ENCODE measurements at regions not wholly inside any gene's neighbourhood (a gene's known extent, or its start where the extent isn't known, plus 50 kb on each side); places are given as distances from the start of the nearest gene placed in this dataset.
A peak's percentile ranks its signal among the peaks of the same experiment; 100 is the strongest.

DNA sequence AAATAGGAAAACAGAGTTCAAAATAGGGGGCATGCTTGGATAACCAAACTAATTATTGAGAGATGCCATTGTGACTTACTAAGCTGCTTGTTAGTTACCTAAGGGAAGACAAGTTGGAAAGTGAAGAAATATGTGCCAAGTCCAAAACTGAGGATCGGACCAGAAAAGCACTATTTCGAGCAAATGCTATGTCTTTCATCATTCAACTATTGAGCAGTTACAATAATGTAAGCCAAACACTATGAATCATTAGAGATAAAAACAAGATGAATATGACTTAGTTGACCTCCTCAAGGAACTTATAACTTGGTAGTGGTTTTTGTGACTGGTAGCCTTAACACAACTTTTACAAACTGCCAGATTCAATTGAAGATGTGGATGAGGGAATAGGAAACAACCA is 240.6 kb upstream of the MPDZ start:
- Histone ChIP-seq H3K27me3 (no peaks in the 10 kb centered on the region), H3K4me3 (no peak overlapping the region), H3K9me3 (no peaks in the 10 kb centered on the region), H3K4me1 (peaks cover 0 to under 1% (median 0%) of the 10 kb centered on the region in 4 donors), H3K36me3 (no peaks in the 10 kb centered on the region), H3K27ac (no peak overlapping the region)
- intact Hi-C loops (cut with DNase I) = no loop called here
- DNase-seq = no peak
- TF ChIP-seq POLR2AphosphoS5 (IDR thresholded peaks at IDR 0.05) = no peak
- no peak for TF ChIP-seq POLR2A (IDR thresholded peaks at IDR 0.05)
- TF ChIP-seq CTCF (IDR thresholded peaks at IDR 0.05) = no peak
- no peak for TF ChIP-seq EP300 (IDR thresholded peaks at IDR 0.05)
- 58 to 96% methylated on average over 2 of the region's 2 CpGs for WGBS, 2 donors

DNA sequence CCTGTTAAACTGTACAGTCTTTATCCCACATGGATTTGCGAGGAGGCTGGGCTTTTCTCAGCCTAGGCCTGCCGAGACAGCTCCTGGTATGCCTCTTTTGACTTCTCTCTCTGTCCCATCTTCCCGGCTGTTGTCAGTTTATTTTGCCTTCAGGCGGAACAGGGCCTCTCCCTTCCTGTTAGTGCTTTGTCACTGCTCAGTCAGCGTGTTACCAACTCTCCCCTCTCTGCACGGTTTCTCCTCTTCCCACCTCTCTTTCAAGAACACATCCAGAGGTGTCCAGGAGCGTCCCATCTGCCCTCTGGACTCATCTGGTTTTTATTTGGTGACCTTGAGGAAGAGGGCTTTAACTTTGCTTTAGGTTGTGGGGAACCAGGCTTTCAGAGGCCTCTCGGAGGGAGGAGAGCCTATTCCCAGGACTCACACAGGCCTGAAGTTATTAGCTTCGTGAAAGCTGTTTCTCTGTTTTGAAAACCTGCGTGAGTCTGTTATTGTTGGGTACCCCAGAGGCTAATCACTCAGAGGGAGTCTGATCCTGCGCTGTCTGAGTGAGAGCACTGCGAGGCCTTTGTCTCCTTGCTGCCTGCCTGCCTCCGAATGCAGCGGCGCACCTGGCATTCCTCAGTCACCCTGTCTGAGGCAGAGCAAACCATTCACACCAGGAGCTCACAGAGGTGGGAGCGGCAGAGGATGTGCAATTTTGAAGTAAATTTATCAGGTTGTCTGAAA is 234.4 kb upstream of the MPDZ start:
- Histone ChIP-seq H3K27ac (peak overlapping the region; percentile 10 to 43 (median 33)), H3K27me3 (no peaks in the 10 kb centered on the region), H3K4me1 (peaks cover 0 to 5% (median 0%) of the 10 kb centered on the region in 4 donors), H3K4me3 (no peak overlapping the region), H3K9me3 (no peaks in the 10 kb centered on the region), H3K36me3 (no peaks in the 10 kb centered on the region)
- WGBS, 2 donors = 71% methylated on average over 16 of the region's 16 CpGs
- intact Hi-C loops (cut with DNase I) = no loop called here
- no peak for DNase-seq
- TF ChIP-seq POLR2A (IDR thresholded peaks at IDR 0.05) (no peak), EP300 (IDR thresholded peaks at IDR 0.05) (no peak), POLR2AphosphoS5 (IDR thresholded peaks at IDR 0.05) (no peak), CTCF (IDR thresholded peaks at IDR 0.05) (no peak)

DNA sequence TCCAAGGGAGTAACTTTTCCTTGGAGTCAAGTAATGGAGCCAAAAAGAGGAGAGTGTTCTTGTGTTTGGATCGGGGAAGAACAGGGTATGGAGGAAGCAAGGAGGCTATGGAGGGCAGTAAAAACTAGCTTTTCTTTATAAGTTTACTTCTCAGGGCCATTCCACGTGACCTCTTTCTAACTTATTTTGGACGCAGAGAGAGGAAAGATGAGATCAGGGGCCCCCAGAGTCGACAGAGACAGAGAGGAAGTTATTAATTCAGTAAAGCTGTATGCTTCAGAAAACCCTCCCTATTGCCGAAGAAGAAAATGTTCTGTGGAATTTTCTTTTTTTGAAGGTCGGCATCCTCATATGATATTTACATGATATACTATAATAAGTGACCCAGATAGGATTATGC is 233.8 kb upstream of the MPDZ start:
- 51 to 63% methylated on average over 6 of the region's 6 CpGs for WGBS, 2 donors
- Histone ChIP-seq H3K9me3 (no peaks in the 10 kb centered on the region), H3K27ac (peak overlapping the region; percentile 10 to 43 (median 33)), H3K4me3 (no peak overlapping the region), H3K27me3 (no peaks in the 10 kb centered on the region), H3K4me1 (peaks cover 0 to 5% (median 0%) of the 10 kb centered on the region in 4 donors), H3K36me3 (no peaks in the 10 kb centered on the region)
- intact Hi-C loops (cut with DNase I) = no loop called here
- no peak for DNase-seq
- TF ChIP-seq CTCF (IDR thresholded peaks at IDR 0.05) (no peak), POLR2A (IDR thresholded peaks at IDR 0.05) (no peak), EP300 (IDR thresholded peaks at IDR 0.05) (no peak), POLR2AphosphoS5 (IDR thresholded peaks at IDR 0.05) (no peak)

- Histone ChIP-seq H3K9me3 (no peaks in the 10 kb centered on the region), H3K36me3 (no peaks in the 10 kb centered on the region), H3K27ac (no peak overlapping the region), H3K27me3 (no peaks in the 10 kb centered on the region), H3K4me3 (no peak overlapping the region), H3K4me1 (peaks cover 0 to 2% (median 0%) of the 10 kb centered on the region in 4 donors)
- DNase-seq = no peak
- intact Hi-C loops (cut with DNase I) = no loop called here
- TF ChIP-seq POLR2A (IDR thresholded peaks at IDR 0.05) = no peak
- no peak for TF ChIP-seq CTCF (IDR thresholded peaks at IDR 0.05)
- no peak for TF ChIP-seq POLR2AphosphoS5 (IDR thresholded peaks at IDR 0.05)
- no peak for TF ChIP-seq EP300 (IDR thresholded peaks at IDR 0.05)
These were observed 229.2 kb upstream of the MPDZ start for GRCh38 chr9:13508681-13509080.

- 67 to 77% methylated on average over 2 of the region's 2 CpGs for WGBS, 2 donors
- no peak for DNase-seq
- Histone ChIP-seq H3K36me3 (no peaks in the 10 kb centered on the region), H3K27ac (no peak overlapping the region), H3K27me3 (no peaks in the 10 kb centered on the region), H3K4me1 (no peaks in the 10 kb centered on the region), H3K4me3 (no peak overlapping the region), H3K9me3 (no peaks in the 10 kb centered on the region)
- intact Hi-C loops (cut with DNase I) = no loop called here
- TF ChIP-seq POLR2A (IDR thresholded peaks at IDR 0.05) = no peak
- no peak for TF ChIP-seq CTCF (IDR thresholded peaks at IDR 0.05)
- no peak for TF ChIP-seq EP300 (IDR thresholded peaks at IDR 0.05)
- TF ChIP-seq POLR2AphosphoS5 (IDR thresholded peaks at IDR 0.05) = no peak
These were observed 228.6 kb upstream of the MPDZ start for GRCh38 chr9:13508086-13508485.

Measured in sigmoid colon (tissue), 6 donors.